Tibial artery (tissue), 4 donors: ENCODE measurements at regions not wholly inside any gene's neighbourhood (a gene's known extent, or its start where the extent isn't known, plus 50 kb on each side); places are given as distances from the start of the nearest gene placed in this dataset.

Experiments used
- DNase-seq, 2 donors: peaks; one replicate each; pipeline ENCODE4 v3.0.0-alpha.2; 2019
- H3K27ac ChIP-seq, 2 donors: fragments of 200-600 bp; sonication (generic) in 1 of 2; 1 replicate in 1 of 2; 2 replicates in 1 of 2; pipeline ENCODE4 v1.5.1; 2018 to 2019; ENCODE audit warnings: mild to moderate bottlenecking in 1 of 2
- H3K27me3 ChIP-seq, 2 donors: fragments of 200-600 bp; sonication (generic) in 1 of 2; one replicate each; pipeline versions ENCODE4 v1.5.1 to v1.6.0; 2016 to 2019
- H3K36me3 ChIP-seq, 3 donors: fragments of 200-600 bp; sonication (generic) in 2 of 3; one replicate each; pipeline ENCODE4 v1.5.1; 2016 to 2019; ENCODE audit warnings: mild to moderate bottlenecking in 2 of 3
- H3K4me1 ChIP-seq, 4 donors: fragments of 200-600 bp; sonication (generic) in 2 of 4; 1 replicate in 3 of 4; 2 replicates in 1 of 4; pipeline ENCODE4 v1.5.1; 2016 to 2019
- H3K4me3 ChIP-seq, 2 donors: fragments of 200-600 bp; sonication (generic) in 1 of 2; 1 replicate in 1 of 2; 2 replicates in 1 of 2; pipeline ENCODE4 v1.5.1; 2018 to 2019; ENCODE audit warnings: mild to moderate bottlenecking in 2 of 2
- H3K9me3 ChIP-seq, 3 donors: fragments of 200-600 bp; sonication (generic) in 1 of 3; one replicate each; pipeline ENCODE4 v1.5.1; 2016 to 2019
- CTCF ChIP-seq, 2 experiments: fragments of 200-600 bp in 1 of 2; fragments of 450-650 bp in 1 of 2; IDR thresholded peaks; one replicate each; pipeline ENCODE4 v1.5.1; 2017 to 2019; ENCODE audit warnings: antibody characterized with exemption in 2 of 2, mild to moderate bottlenecking in 1 of 2, moderate library complexity in 1 of 2
- intact Hi-C: fragments of 100-400 bp; cut with DNase I; formaldehyde crosslinking; loops from one replicate; pipeline ENCODE4 v1.15.0; 2023; ENCODE audit warnings: low total_unique reads

- Histone ChIP-seq H3K27me3 (no peaks in the 10 kb centered on the region), H3K9me3 (no peaks in the 10 kb centered on the region), H3K36me3 (no peaks in the 10 kb centered on the region), H3K27ac (no peak overlapping the region), H3K4me1 (no peaks in the 10 kb centered on the region), H3K4me3 (no peak overlapping the region)
- intact Hi-C loops = no loop called here
- no peak for TF ChIP-seq CTCF (IDR thresholded peaks at IDR 0.05)
- DNase-seq = no peak
These were observed 341.1 kb downstream of the FSCB start for GRCh38 chr14:44165936-44166335.

- H3K27me3 ChIP-seq = no peaks in the 10 kb centered on the region
- H3K4me1 ChIP-seq = no peaks in the 10 kb centered on the region
- H3K4me3 ChIP-seq = no peak overlapping the region
- no peak for DNase-seq
- intact Hi-C loops = no loop called here
- H3K27ac ChIP-seq = no peak overlapping the region
- no peaks in the 10 kb centered on the region for H3K9me3 ChIP-seq
- no peaks in the 10 kb centered on the region for H3K36me3 ChIP-seq
- TF ChIP-seq CTCF (IDR thresholded peaks at IDR 0.05) = no peak
These were observed 341.8 kb downstream of the FSCB start for GRCh38 chr14:44165286-44165685.

- no peaks in the 10 kb centered on the region for H3K27me3 ChIP-seq
These were observed 343.1 kb downstream of the FSCB start for GRCh38 chr14:44163946-44164345.

GRCh38 chr14:44162197-44162596 is 344.9 kb downstream of the FSCB start:
- Histone ChIP-seq H3K27me3 (no peaks in the 10 kb centered on the region), H3K4me1 (no peaks in the 10 kb centered on the region), H3K9me3 (no peaks in the 10 kb centered on the region), H3K4me3 (no peak overlapping the region), H3K27ac (no peak overlapping the region), H3K36me3 (no peaks in the 10 kb centered on the region)
- no peak for TF ChIP-seq CTCF (IDR thresholded peaks at IDR 0.05)
- intact Hi-C loops = no loop called here
- no peak for DNase-seq

More at GRCh38 chr14:44163946-44164345, 343.1 kb downstream of the FSCB start:
- DNase-seq = no peak
- Histone ChIP-seq H3K4me3 (no peak overlapping the region), H3K9me3 (no peaks in the 10 kb centered on the region), H3K27ac (no peak overlapping the region), H3K36me3 (no peaks in the 10 kb centered on the region), H3K4me1 (no peaks in the 10 kb centered on the region)
- TF ChIP-seq CTCF (IDR thresholded peaks at IDR 0.05) = no peak
- intact Hi-C loops = no loop called here

GRCh38 chr14:44154874-44155273 is 352.2 kb downstream of the FSCB start:
- no peaks in the 10 kb centered on the region for H3K36me3 ChIP-seq
- no peaks in the 10 kb centered on the region for H3K27me3 ChIP-seq
- no peaks in the 10 kb centered on the region for H3K4me1 ChIP-seq
- no peak for DNase-seq
- no peak overlapping the region for H3K4me3 ChIP-seq
- intact Hi-C loops = no loop called here
- no peak for TF ChIP-seq CTCF (IDR thresholded peaks at IDR 0.05)
- no peak overlapping the region for H3K27ac ChIP-seq
- H3K9me3 ChIP-seq = peaks cover 0 to 6% (median 0%) of the 10 kb centered on the region in 3 donors

GRCh38 chr14:44154446-44154845 is 352.6 kb downstream of the FSCB start:
- no peak for DNase-seq
- H3K4me3 ChIP-seq = no peak overlapping the region
- peaks cover 0 to 6% (median 0%) of the 10 kb centered on the region in 3 donors for H3K9me3 ChIP-seq
- H3K27me3 ChIP-seq = no peaks in the 10 kb centered on the region
- H3K36me3 ChIP-seq = no peaks in the 10 kb centered on the region
- no peak overlapping the region for H3K27ac ChIP-seq
- H3K4me1 ChIP-seq = no peaks in the 10 kb centered on the region
- TF ChIP-seq CTCF (IDR thresholded peaks at IDR 0.05) = no peak
- intact Hi-C loops = no loop called here
